ENCODE measurements at regions not wholly inside any gene's neighbourhood (a gene's known extent, or its start where the extent isn't known, plus 50 kb on each side); places are given as distances from the start of the nearest gene placed in this dataset.
"Not testable (repeated sequence)": the region's sequence is repeated elsewhere in the genome, so short reads cannot be mapped to it uniquely, and the experiment has no call there.

- DNase-seq = no peak
These were observed 50.7 kb upstream of the KLF7 start for GRCh38 chr2:207216457-207216856.

DNA sequence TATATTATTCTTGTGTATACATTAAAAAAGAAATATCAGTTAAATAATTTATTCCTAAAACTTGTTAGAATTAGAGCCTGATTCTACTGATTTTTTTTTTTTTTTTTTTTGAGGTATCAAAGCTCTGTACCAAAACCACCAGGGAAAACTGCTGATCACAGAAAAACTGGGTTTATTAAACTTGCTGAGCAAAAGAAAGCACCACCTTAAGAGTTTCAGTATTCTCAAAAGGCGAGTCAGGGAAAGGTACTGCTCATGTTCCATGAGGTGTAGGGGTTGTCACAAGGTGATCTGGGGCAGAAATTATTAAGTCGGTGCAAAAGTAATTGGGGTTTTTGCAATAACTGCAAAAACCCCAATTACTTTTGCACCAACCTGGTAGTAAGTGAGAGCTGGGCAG is 51.7 kb upstream of the KLF7 start:
- no peak for DNase-seq

- no peak for DNase-seq
These were observed 53.4 kb upstream of the KLF7 start for GRCh38 chr2:207219081-207219630.

GRCh38 chr2:207219676-207220501 is 54.1 kb upstream of the KLF7 start:
- no peak for DNase-seq

DNA sequence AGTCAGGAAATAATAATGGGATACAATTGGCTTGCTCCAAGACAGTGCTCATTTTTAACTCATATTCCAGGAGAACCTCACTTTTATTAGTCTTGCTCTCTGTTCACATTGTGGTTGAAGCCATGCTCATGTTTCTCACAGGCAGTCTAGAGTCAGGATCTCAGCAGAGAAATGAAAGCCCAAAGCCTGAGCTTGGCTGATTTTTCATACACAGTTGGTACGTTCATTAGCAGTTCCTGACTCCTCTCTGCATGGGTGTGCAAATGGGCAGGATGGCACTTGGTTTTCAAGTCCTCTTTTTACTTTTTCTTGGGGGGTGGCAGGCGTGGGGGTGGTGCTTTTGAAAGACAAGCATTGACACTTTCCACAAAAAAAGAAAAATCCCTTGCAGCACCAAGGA is 56.0 kb upstream of the KLF7 start:
- no peak for DNase-seq

DNA sequence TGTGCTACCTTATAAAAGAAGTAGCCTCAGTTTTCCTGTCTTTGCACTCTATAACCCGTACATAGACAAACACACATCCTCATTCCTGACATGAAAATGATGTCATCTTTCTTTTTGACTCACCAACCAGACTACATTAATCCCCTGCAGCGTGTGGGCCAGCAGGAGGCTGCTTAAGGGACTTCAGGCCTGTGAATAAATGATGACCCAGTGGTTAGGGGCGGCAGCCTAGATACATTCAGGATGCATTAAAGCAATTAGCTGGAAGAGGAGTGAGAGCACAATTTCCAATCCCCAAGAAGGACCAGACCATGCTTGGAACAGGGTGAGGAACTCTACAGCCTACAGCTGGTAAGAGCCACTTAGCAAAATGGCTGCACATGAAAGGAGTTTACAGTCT is 57.3 kb upstream of the KLF7 start:
- DNase-seq = no peak

DNA sequence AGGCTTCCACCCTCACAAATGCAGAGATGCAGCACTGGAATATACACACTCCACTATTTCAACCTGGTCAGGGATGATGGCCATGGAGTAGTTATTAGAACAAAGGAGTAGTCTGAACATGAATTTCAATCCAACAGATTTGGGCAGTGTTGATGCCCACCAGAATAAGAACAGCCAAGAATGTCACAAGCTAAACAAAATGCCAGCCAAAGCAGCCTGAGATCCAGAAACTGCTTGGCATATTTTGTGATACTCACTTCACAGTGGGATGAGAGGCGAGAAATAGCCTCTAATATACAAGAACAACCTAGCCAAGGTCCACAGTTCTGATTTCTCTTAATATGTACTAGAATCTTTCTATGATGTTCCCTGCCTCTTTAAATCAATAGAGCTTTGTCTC is 58.6 kb upstream of the KLF7 start:
- no peak for DNase-seq

- DNase-seq = no peak
These were observed 59.2 kb upstream of the KLF7 start for GRCh38 chr2:207224791-207225482.

GRCh38 chr2:207225773-207226172 is 60.0 kb upstream of the KLF7 start:
- DNase-seq = no peak

GRCh38 chr2:207226243-207226642 is 60.5 kb upstream of the KLF7 start:
- DNase-seq = no peak

GRCh38 chr2:207226671-207227061 is 60.9 kb upstream of the KLF7 start:
- no peak for DNase-seq

- DNase-seq = no peak
These were observed 61.5 kb upstream of the KLF7 start for GRCh38 chr2:207227062-207227748.

DNA sequence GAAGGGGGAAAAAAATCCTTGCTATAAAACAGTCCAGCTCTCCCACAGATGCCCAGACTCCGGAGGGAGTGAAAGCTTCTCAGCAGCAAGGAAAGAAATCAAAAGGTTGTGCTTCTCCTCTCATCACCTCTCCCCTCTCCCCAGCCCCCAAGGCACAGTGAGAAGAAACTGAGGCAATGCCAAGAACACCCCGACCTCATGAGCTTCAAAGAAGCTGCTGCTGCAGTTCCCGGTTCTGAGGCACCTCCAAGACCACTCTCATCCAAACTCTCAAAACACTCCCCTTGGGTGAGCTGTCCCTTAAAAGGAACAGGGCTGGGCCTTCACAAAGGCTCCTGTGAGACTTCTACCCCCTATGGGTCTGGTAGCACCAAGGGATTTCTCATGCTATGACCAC is 62.0 kb upstream of the KLF7 start:
- no peak for DNase-seq

DNA sequence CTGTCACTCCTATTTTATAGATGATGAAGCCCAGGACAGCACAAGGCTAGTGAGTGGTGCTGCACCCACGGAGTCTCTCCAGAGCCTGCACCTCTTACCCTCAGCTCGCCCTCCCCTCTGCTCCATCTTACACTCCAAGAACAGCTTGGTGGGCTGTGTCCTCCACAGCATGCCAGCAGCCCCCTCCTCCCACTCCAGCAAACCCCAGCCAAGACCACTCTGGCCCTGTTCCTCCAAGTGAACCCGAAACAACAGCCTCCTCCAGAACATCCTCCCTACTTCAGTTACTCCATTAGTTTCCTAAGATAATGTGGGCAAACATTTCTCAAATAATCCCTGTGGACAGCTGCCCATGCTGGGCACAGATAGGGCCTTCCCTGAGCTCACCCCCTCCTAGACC is 62.7 kb upstream of the KLF7 start:
- no peak for DNase-seq

GRCh38 chr2:207229161-207229560 is 63.4 kb upstream of the KLF7 start:
- DNase-seq = no peak

GRCh38 chr2:207230261-207231105 is 64.7 kb upstream of the KLF7 start:
- DNase-seq = no peak

GRCh38 chr2:207231106-207231865 is 65.5 kb upstream of the KLF7 start:
- no peak for DNase-seq

- DNase-seq = no peak
These were observed 66.2 kb upstream of the KLF7 start for GRCh38 chr2:207231967-207232366.

DNA sequence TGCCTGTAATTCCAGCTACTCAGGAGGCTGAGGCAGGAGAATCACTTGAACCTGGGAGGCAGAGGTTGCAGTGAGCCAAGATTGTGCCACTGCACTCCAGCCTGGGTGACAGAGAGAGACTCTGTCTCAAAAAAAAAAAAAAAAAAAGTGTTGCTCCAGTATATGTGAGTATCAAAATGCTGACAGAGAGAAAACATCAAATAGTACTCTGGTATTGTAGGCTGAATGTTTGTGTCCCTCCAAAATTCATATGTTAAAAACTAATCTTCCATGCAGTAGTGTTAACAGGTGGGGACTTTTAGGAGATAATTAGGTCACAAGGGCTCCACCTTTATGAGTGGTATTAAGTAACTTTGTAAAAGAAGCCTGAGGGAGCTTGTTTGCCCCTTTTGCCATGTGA is 67.4 kb upstream of the KLF7 start:
- DNase-seq = not testable (repeated sequence)

- no peak for DNase-seq
These were observed 68.0 kb upstream of the KLF7 start for GRCh38 chr2:207233731-207234130.

GRCh38 chr2:207235621-207236020 is 69.9 kb upstream of the KLF7 start:
- DNase-seq = no peak

Measured in effector CD8-positive, alpha-beta T cell (primary cell).